ENCODE measurements at regions not wholly inside any gene's neighbourhood (a gene's known extent, or its start where the extent isn't known, plus 50 kb on each side); places are given as distances from the start of the nearest gene placed in this dataset.
"Not testable (repeated sequence)": the region's sequence is repeated elsewhere in the genome, so short reads cannot be mapped to it uniquely, and the experiment has no call there.

GRCh38 chr12:97988588-97988987 is 526.0 kb downstream of the RMST start:
- not testable (repeated sequence) for DNase-seq

GRCh38 chr12:97989366-97989940 is 525.9 kb upstream of the TMPO start:
- no peak for DNase-seq

GRCh38 chr12:97994746-97995484 is 520.5 kb upstream of the TMPO start:
- no peak for DNase-seq

GRCh38 chr12:97995559-97995958 is 519.8 kb upstream of the TMPO start:
- no peak for DNase-seq

- no peak for DNase-seq
These were observed 514.0 kb upstream of the TMPO start for GRCh38 chr12:98001430-98001829.

- DNase-seq = peak in 1 of 2 donors; percentile 5
These were observed 512.4 kb upstream of the TMPO start for GRCh38 chr12:98002887-98003493.

GRCh38 chr12:98007963-98008362 is 507.4 kb upstream of the TMPO start:
- DNase-seq = no peak

- DNase-seq = no peak
These were observed 501.8 kb upstream of the TMPO start for GRCh38 chr12:98013560-98013959.

GRCh38 chr12:98018836-98019235 is 496.6 kb upstream of the TMPO start:
- DNase-seq = no peak

GRCh38 chr12:98020376-98020775 is 495.0 kb upstream of the TMPO start:
- no peak for DNase-seq

GRCh38 chr12:98022961-98023360 is 492.4 kb upstream of the TMPO start:
- no peak for DNase-seq

- no peak for DNase-seq
These were observed 477.8 kb upstream of the TMPO start for GRCh38 chr12:98037401-98038140.

- DNase-seq = no peak
These were observed 472.7 kb upstream of the TMPO start for GRCh38 chr12:98042668-98043067.

GRCh38 chr12:98045395-98045794 is 470.0 kb upstream of the TMPO start:
- DNase-seq = no peak

- no peak for DNase-seq
These were observed 467.1 kb upstream of the TMPO start for GRCh38 chr12:98048326-98048725.

GRCh38 chr12:98053202-98053601 is 462.2 kb upstream of the TMPO start:
- no peak for DNase-seq

GRCh38 chr12:98057701-98058100 is 457.7 kb upstream of the TMPO start:
- no peak for DNase-seq

GRCh38 chr12:98058213-98058612 is 457.2 kb upstream of the TMPO start:
- DNase-seq = no peak

GRCh38 chr12:98058838-98059237 is 456.6 kb upstream of the TMPO start:
- no peak for DNase-seq

GRCh38 chr12:98059659-98060343 is 455.6 kb upstream of the TMPO start:
- no peak for DNase-seq

GRCh38 chr12:98060411-98060810 is 455.0 kb upstream of the TMPO start:
- DNase-seq = no peak

GRCh38 chr12:98062464-98063245 is 452.7 kb upstream of the TMPO start:
- DNase-seq = no peak

All from CD4-positive, alpha-beta T cell treated with Interferon alpha-2 for 1 hour (primary cell).